Loucy (cell line): ENCODE measurements at regions not wholly inside any gene's neighbourhood (a gene's known extent, or its start where the extent isn't known, plus 50 kb on each side); places are given as distances from the start of the nearest gene placed in this dataset.

Experiments used
- H2AFZ ChIP-seq: fragments of 200-600 bp; sonication (generic); 2 replicates; pipeline ENCODE4 v1.6.0; 2016; ENCODE audit warnings: antibody characterized with exemption, mild to moderate bottlenecking, low read length, moderate library complexity
- H3F3A ChIP-seq: fragments of 200-600 bp; 2 replicates; pipeline ENCODE4 v1.6.0; 2016; ENCODE audit warnings: antibody characterized with exemption, low read depth, mild to moderate bottlenecking
- H3K27me3 ChIP-seq: fragments of 200-600 bp; sonication (generic); 2 replicates; pipeline ENCODE4 v1.6.1; 2014; ENCODE audit warnings: low read length, mild to moderate bottlenecking; ENCODE audit not compliant: insufficient read depth, poor library complexity, severe bottlenecking
- H3K36me3 ChIP-seq: fragments of 200-600 bp; sonication (generic); 2 replicates; pipeline ENCODE4 v1.6.1; 2016; ENCODE audit warnings: low read length; ENCODE audit not compliant: insufficient read depth
- H3K4me1 ChIP-seq: fragments of 200-600 bp; sonication (generic); 2 replicates; pipeline ENCODE4 v1.5.1; 2014; ENCODE audit warnings: low read length, mild to moderate bottlenecking; ENCODE audit not compliant: insufficient read depth, poor library complexity, severe bottlenecking
- H3K4me2 ChIP-seq: fragments of 200-600 bp; sonication (generic); 2 replicates; pipeline ENCODE4 v1.6.0; 2014; ENCODE audit warnings: antibody characterized with exemption, low read length, low read depth, mild to moderate bottlenecking; ENCODE audit not compliant: poor library complexity, severe bottlenecking
- H3K4me3 ChIP-seq: fragments of 200-600 bp; sonication (generic); 2 replicates; pipeline ENCODE4 v1.5.1; 2014; ENCODE audit warnings: low read length, mild to moderate bottlenecking, mixed read lengths; ENCODE audit not compliant: poor library complexity, severe bottlenecking
- H3K79me2 ChIP-seq: fragments of 200-600 bp; sonication (generic); 2 replicates; pipeline ENCODE4 v1.6.1; 2014; ENCODE audit warnings: low read length; ENCODE audit not compliant: insufficient read depth
- H3K9ac ChIP-seq: fragments of 200-600 bp; sonication (generic); 2 replicates; pipeline ENCODE4 v1.6.0; 2014; ENCODE audit warnings: mild to moderate bottlenecking, low read depth, low read length, moderate library complexity; ENCODE audit not compliant: poor library complexity, severe bottlenecking
- H3K9me2 ChIP-seq: fragments of 200-600 bp; sonication (generic); replicated peaks from 2 replicates; pipeline ENCODE4 v1.6.1; 2016; ENCODE audit warnings: low read depth, low read length, mixed read lengths
- H3K9me3 ChIP-seq: fragments of 200-600 bp; sonication (generic); 2 replicates; pipeline ENCODE4 v1.6.1; 2014; ENCODE audit warnings: mild to moderate bottlenecking, antibody characterized with exemption, low read length, low read depth; ENCODE audit not compliant: insufficient read depth
- H4K20me1 ChIP-seq: fragments of 200-600 bp; sonication (generic); 2 replicates; pipeline ENCODE4 v1.6.0; 2014; ENCODE audit warnings: antibody characterized with exemption, low read length, mild to moderate bottlenecking; ENCODE audit not compliant: insufficient read depth, poor library complexity, severe bottlenecking
- EZH2phosphoT487 ChIP-seq: fragments of 200-600 bp; IDR thresholded peaks from 2 replicates; pipeline ENCODE4 v1.6.1; 2018; ENCODE audit warnings: antibody characterized with exemption, mild to moderate bottlenecking, moderate library complexity, borderline replicate concordance
- TF ChIP-seq, protein P1 (sequence below): fragments of 200-600 bp; sonication (generic); conservative IDR thresholded peaks from 2 replicates; pipeline ENCODE4 v1.5.1; 2014; ENCODE audit warnings: mild to moderate bottlenecking, antibody characterized with exemption, low read length

- peaks cover 8% of the 10 kb centered on the region for H3K4me1 ChIP-seq
Measured at GRCh38 chr18:70426818-70427217, 138.0 kb downstream of the SOCS6 start.

DNA sequence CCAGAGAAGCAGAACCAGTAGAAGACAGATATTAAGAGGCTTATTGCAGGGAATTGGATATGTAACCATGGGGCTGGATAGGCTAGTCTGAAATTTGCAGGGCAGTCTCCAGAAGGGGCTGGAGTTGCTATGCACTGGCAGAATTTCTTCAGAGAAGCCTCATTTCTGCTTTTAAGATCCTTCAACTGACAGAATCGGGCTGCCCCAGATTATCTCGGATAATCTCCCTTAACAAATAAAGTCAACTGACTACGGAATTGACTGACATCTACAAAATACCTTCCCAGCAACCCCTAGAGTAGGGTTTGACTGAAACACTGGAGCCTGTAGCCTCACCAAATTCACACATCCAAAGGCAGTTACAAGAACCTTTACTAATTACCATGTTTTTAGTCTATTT, 136.4 kb downstream of the SOCS6 start:
- no peaks in the 10 kb centered on the region for H3F3A ChIP-seq
- H3K9me2 ChIP-seq = no peaks in the 10 kb centered on the region
- H3K27me3 ChIP-seq = no peaks in the 10 kb centered on the region
- no peaks in the 10 kb centered on the region for H4K20me1 ChIP-seq
- no peak overlapping the region for H3K9ac ChIP-seq
- TF ChIP-seq, protein P1, sequence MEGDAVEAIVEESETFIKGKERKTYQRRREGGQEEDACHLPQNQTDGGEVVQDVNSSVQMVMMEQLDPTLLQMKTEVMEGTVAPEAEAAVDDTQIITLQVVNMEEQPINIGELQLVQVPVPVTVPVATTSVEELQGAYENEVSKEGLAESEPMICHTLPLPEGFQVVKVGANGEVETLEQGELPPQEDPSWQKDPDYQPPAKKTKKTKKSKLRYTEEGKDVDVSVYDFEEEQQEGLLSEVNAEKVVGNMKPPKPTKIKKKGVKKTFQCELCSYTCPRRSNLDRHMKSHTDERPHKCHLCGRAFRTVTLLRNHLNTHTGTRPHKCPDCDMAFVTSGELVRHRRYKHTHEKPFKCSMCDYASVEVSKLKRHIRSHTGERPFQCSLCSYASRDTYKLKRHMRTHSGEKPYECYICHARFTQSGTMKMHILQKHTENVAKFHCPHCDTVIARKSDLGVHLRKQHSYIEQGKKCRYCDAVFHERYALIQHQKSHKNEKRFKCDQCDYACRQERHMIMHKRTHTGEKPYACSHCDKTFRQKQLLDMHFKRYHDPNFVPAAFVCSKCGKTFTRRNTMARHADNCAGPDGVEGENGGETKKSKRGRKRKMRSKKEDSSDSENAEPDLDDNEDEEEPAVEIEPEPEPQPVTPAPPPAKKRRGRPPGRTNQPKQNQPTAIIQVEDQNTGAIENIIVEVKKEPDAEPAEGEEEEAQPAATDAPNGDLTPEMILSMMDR = no peak
- no peak for TF ChIP-seq EZH2phosphoT487
- H3K4me1 ChIP-seq = peaks cover 8% of the 10 kb centered on the region
- H3K4me2 ChIP-seq = no peak overlapping the region
- no peak overlapping the region for H3K4me3 ChIP-seq
- no peaks in the 10 kb centered on the region for H3K9me3 ChIP-seq
- no peak overlapping the region for H2AFZ ChIP-seq
- no peaks in the 10 kb centered on the region for H3K79me2 ChIP-seq
- no peaks in the 10 kb centered on the region for H3K36me3 ChIP-seq

More at GRCh38 chr18:70426818-70427217, 138.0 kb downstream of the SOCS6 start:
- H3K27me3 ChIP-seq = no peaks in the 10 kb centered on the region
- H4K20me1 ChIP-seq = no peaks in the 10 kb centered on the region
- no peak overlapping the region for H3K4me2 ChIP-seq
- H3K79me2 ChIP-seq = no peaks in the 10 kb centered on the region
- no peaks in the 10 kb centered on the region for H3K9me3 ChIP-seq
- no peaks in the 10 kb centered on the region for H3K9me2 ChIP-seq
- no peaks in the 10 kb centered on the region for H3F3A ChIP-seq
- no peak for TF ChIP-seq EZH2phosphoT487
- TF ChIP-seq, protein P1 = no peak
- no peaks in the 10 kb centered on the region for H3K36me3 ChIP-seq
- no peak overlapping the region for H3K9ac ChIP-seq
- H2AFZ ChIP-seq = no peak overlapping the region
- no peak overlapping the region for H3K4me3 ChIP-seq

DNA sequence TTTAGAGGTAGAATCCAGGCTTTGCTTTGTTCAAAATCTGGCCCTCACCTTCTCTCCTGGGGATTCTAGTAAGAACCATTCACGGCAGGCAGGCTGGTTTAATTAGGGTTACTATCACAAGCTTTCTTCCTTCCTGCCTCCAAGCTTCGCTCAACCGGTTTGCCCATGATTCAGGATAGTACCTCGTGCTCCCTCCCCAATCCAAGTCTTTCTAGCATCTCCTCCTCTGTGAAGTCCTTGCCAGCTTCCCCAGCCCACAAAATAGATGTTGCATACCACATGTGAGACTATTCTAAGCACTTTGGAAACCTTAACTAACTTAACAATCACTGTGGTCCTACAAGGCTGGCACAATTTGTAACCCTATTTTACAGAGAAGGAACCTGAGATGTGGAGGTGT, 135.1 kb downstream of the SOCS6 start:
- Histone ChIP-seq H3K36me3 (no peaks in the 10 kb centered on the region), H3K79me2 (no peaks in the 10 kb centered on the region), H3K4me1 (peaks cover 8% of the 10 kb centered on the region), H3K27me3 (no peaks in the 10 kb centered on the region), H3K4me3 (no peak overlapping the region), H3K4me2 (no peak overlapping the region), H2AFZ (no peak overlapping the region), H3K9me2 (no peaks in the 10 kb centered on the region), H3K9me3 (no peaks in the 10 kb centered on the region), H3K9ac (no peak overlapping the region), H4K20me1 (no peaks in the 10 kb centered on the region), H3F3A (no peaks in the 10 kb centered on the region)
- TF ChIP-seq, protein P1 = no peak
- no peak for TF ChIP-seq EZH2phosphoT487
